IMR-90 (cell line): ENCODE measurements at regions not wholly inside any gene's neighbourhood (a gene's known extent, or its start where the extent isn't known, plus 50 kb on each side); places are given as distances from the start of the nearest gene placed in this dataset.

Experiments used
- ATAC-seq: fragments of 200-7000 bp; cut with Tn5 transposase; 2 replicates; pipeline ENCODE4 v1.9.1; 2020; ENCODE audit warnings: low read depth, mild to moderate bottlenecking, moderate library complexity
- BruUV-seq: library from RNA; stranded (reverse); fragments of 400-500 nt; replicated peaks from 2 replicates; lab custom pipeline; 2021; lab: Mats Ljungman, UMichigan
- CTCF ChIA-PET: fragments of 300-600 bp; formaldehyde crosslinking; extraction: SDS; loops from one replicate; lab custom pipeline; 2021; ENCODE audit warnings: antibody characterized with exemption; lab: Yijun Ruan, JAX
- POLR2A ChIA-PET: fragments of 300-600 bp; sonication (Branson Sonifier 250); formaldehyde crosslinking; loops from one replicate; lab custom pipeline; 2022; ENCODE audit warnings: antibody characterized with exemption; ENCODE audit not compliant: unreplicated experiment; lab: Charles Lee
- DNase-seq: peaks from one replicate; pipeline ENCODE4 v3.0.0; 2013
- H2AFZ ChIP-seq: replicated peaks from 2 replicates; pipeline ENCODE3; 2013; ENCODE audit warnings: low read length, mild to moderate bottlenecking; ENCODE audit not compliant: poor library complexity
- H2AK5ac ChIP-seq: 2 replicates; pipeline ENCODE4 v1.6.1; 2013; ENCODE audit warnings: low read depth, low read length, inconsistent platforms
- H2AK9ac ChIP-seq: replicated peaks from 2 replicates; pipeline ENCODE3; 2013; ENCODE audit warnings: mild to moderate bottlenecking, low read depth, low read length, moderate library complexity; ENCODE audit not compliant: poor library complexity
- H2BK120ac ChIP-seq: 2 replicates; pipeline ENCODE4 v1.6.1; 2013; ENCODE audit warnings: low read depth, low read length, inconsistent platforms
- H2BK15ac ChIP-seq: 3 replicates; pipeline ENCODE4 v1.6.1; 2013; ENCODE audit warnings: low read depth, low read length, inconsistent platforms
- H2BK20ac ChIP-seq: 2 replicates; pipeline ENCODE4 v1.6.1; 2013; ENCODE audit warnings: low read depth, mild to moderate bottlenecking, inconsistent platforms, low read length, moderate library complexity
- H2BK5ac ChIP-seq: 2 replicates; pipeline ENCODE4 v1.6.1; 2013; ENCODE audit warnings: mild to moderate bottlenecking, low read depth, low read length, inconsistent platforms; ENCODE audit not compliant: poor library complexity, severe bottlenecking
- H3K14ac ChIP-seq: replicated peaks from 2 replicates; pipeline ENCODE4 v1.6.1; 2013; ENCODE audit warnings: low read depth, low read length, inconsistent platforms
- H3K18ac ChIP-seq: 2 replicates; pipeline ENCODE4 v1.6.1; 2013; ENCODE audit warnings: low read depth, low read length, control low read depth
- H3K23ac ChIP-seq: 2 replicates; pipeline ENCODE4 v1.6.1; 2013; ENCODE audit warnings: low read depth, low read length, inconsistent platforms
- H3K27ac ChIP-seq: 2 replicates; pipeline ENCODE4 v1.5.1; 2013; ENCODE audit warnings: mild to moderate bottlenecking, control low read depth, low read length; ENCODE audit not compliant: insufficient read depth
- H3K27me3 ChIP-seq: 2 replicates; pipeline ENCODE4 v1.6.1; 2013; ENCODE audit warnings: low read length; ENCODE audit not compliant: control insufficient read depth, insufficient read depth
- H3K36me3 ChIP-seq: 2 replicates; pipeline ENCODE4 v1.6.1; 2013; ENCODE audit warnings: low read length, mixed read lengths; ENCODE audit not compliant: control insufficient read depth, insufficient read depth
- H3K4ac ChIP-seq: 2 replicates; pipeline ENCODE4 v1.6.1; 2013; ENCODE audit warnings: low read depth, low read length, inconsistent platforms
- H3K4me1 ChIP-seq: 2 replicates; pipeline ENCODE4 v1.6.1; 2013; ENCODE audit warnings: low read length, mixed read lengths; ENCODE audit not compliant: control insufficient read depth, insufficient read depth
- H3K4me2 ChIP-seq: 2 replicates; pipeline ENCODE4 v1.6.1; 2013; ENCODE audit warnings: low read depth, mild to moderate bottlenecking, control low read depth, low read length, moderate library complexity
- H3K4me3 ChIP-seq: 2 replicates; pipeline ENCODE4 v1.5.1; 2013; ENCODE audit warnings: low read depth, mild to moderate bottlenecking, control low read depth, low read length, moderate library complexity; ENCODE audit not compliant: insufficient read depth
- H3K56ac ChIP-seq: 2 replicates; pipeline ENCODE4 v1.6.1; 2013; ENCODE audit warnings: low read length, inconsistent platforms; ENCODE audit not compliant: insufficient read depth; ENCODE audit errors: extremely low read depth
- H3K79me1 ChIP-seq, 2 experiments: 2 replicates each; pipeline ENCODE4 v1.6.1; 2013; ENCODE audit warnings: low read length in 2 of 2, inconsistent platforms in 1 of 2, low read depth in 1 of 2
- H3K9ac ChIP-seq: 2 replicates; pipeline ENCODE4 v1.6.1; 2013; ENCODE audit warnings: low read depth, low read length, control low read depth
- H3K9me1 ChIP-seq: 2 replicates; pipeline ENCODE4 v1.6.1; 2013; ENCODE audit warnings: low read length, inconsistent platforms; ENCODE audit not compliant: insufficient read depth
- H3K9me3 ChIP-seq: 2 replicates; pipeline ENCODE4 v1.6.1; 2013; ENCODE audit warnings: low read length; ENCODE audit not compliant: control insufficient read depth, insufficient read depth
- H4K20me1 ChIP-seq: 2 replicates; pipeline ENCODE4 v1.6.1; 2013; ENCODE audit warnings: low read length, inconsistent platforms; ENCODE audit not compliant: insufficient read depth
- H4K5ac ChIP-seq: 2 replicates; pipeline ENCODE4 v1.6.1; 2013; ENCODE audit warnings: mild to moderate bottlenecking, low read depth, low read length, control low read depth
- H4K8ac ChIP-seq, 2 experiments: 2 replicates each; pipeline ENCODE4 v1.6.1; 2013; ENCODE audit warnings: low read depth in 2 of 2, low read length in 2 of 2, control low read depth in 1 of 2, inconsistent platforms in 1 of 2
- H4K91ac ChIP-seq: 2 replicates; pipeline ENCODE4 v1.6.1; 2013; ENCODE audit warnings: low read depth, low read length, inconsistent platforms; ENCODE audit not compliant: insufficient read depth
- BHLHE40 ChIP-seq: fragments of 150-350 bp; IDR thresholded peaks from 2 replicates; pipeline ENCODE4 v1.6.1; 2016; ENCODE audit warnings: mild to moderate bottlenecking, low read depth, low read length
- CEBPB ChIP-seq: IDR thresholded peaks from 2 replicates; pipeline ENCODE4 v1.6.1; 2012; ENCODE audit warnings: low read depth, low read length, improper control_type of control experiment
- FOS ChIP-seq: fragments of 150-350 bp; IDR thresholded peaks from 2 replicates; pipeline ENCODE4 v1.6.1; 2016; ENCODE audit warnings: low read depth, low read length
- MAFK ChIP-seq: IDR thresholded peaks from 2 replicates; pipeline ENCODE4 v1.6.1; 2012; ENCODE audit warnings: low read depth, low read length, improper control_type of control experiment
- MAZ ChIP-seq: IDR thresholded peaks from 2 replicates; pipeline ENCODE4 v1.6.1; 2012; ENCODE audit warnings: low read depth, mild to moderate bottlenecking, low read length, improper control_type of control experiment, moderate library complexity, borderline replicate concordance
- MXI1 ChIP-seq: IDR thresholded peaks from 2 replicates; pipeline ENCODE4 v1.6.1; 2012; ENCODE audit warnings: low read depth, mild to moderate bottlenecking, low read length, moderate library complexity, borderline replicate concordance
- NFE2L2 ChIP-seq: fragments of 150-350 bp; IDR thresholded peaks from 2 replicates; pipeline ENCODE4 v1.6.1; 2016; ENCODE audit warnings: low read depth, mild to moderate bottlenecking, low read length
- POLR2A ChIP-seq: IDR thresholded peaks from 2 replicates; pipeline ENCODE4 v1.6.1; 2012; ENCODE audit warnings: mild to moderate bottlenecking, low read depth, low read length
- RAD21 ChIP-seq: IDR thresholded peaks from 2 replicates; pipeline ENCODE4 v1.6.1; 2012; ENCODE audit warnings: low read length, improper control_type of control experiment
- RCOR1 ChIP-seq: IDR thresholded peaks from 2 replicates; pipeline ENCODE4 v1.6.1; 2012; ENCODE audit warnings: mild to moderate bottlenecking, low read length, improper control_type of control experiment; ENCODE audit not compliant: insufficient replicate concordance
- RFX5 ChIP-seq: IDR thresholded peaks from 2 replicates; pipeline ENCODE4 v1.8.0; 2012; ENCODE audit warnings: low read depth, mild to moderate bottlenecking, low read length, moderate library complexity
- SMC3 ChIP-seq: fragments of 150-350 bp; IDR thresholded peaks from 2 replicates; pipeline ENCODE4 v1.6.1; 2016; ENCODE audit warnings: low read depth, mild to moderate bottlenecking, antibody characterized with exemption, low read length, moderate library complexity
- WGBS, 2 experiments: methylation state at CpG; one replicate each; pipeline versions ENCODE4 v1.1.5 to v1.1.7; 2013; ENCODE audit warnings: missing lambda C conversion rate in 2 of 2; ENCODE audit not compliant: insufficient read length in 1 of 2; ENCODE audit errors: extremely low coverage in 2 of 2; 5-methylcytosine and 5-hydroxymethylcytosine counted together
- dilution Hi-C: fragments of 300-500 bp; cut with HindIII; formaldehyde crosslinking; loops from one replicate; pipeline ENCODE4 v1.14.3; 2018; ENCODE audit warnings: low sequenced_read_pairs; ENCODE audit not compliant: unreplicated experiment
- in situ Hi-C: fragments of 300-500 bp; cut with MboI; formaldehyde crosslinking; loops from 3 replicates; pipeline ENCODE4 v1.14.3; 2019; ENCODE audit warnings: low sequenced_read_pairs, inconsistent platforms, mixed read lengths
- intact Hi-C: fragments of 100-400 bp; cut with micrococcal nuclease; formaldehyde crosslinking; loops from 2 replicates; pipeline ENCODE4 v1.10.0; 2022
- TF ChIP-seq, protein P1 (sequence below): fragments of 150-350 bp; IDR thresholded peaks from 2 replicates; pipeline ENCODE4 v1.6.1; 2016; ENCODE audit warnings: low read depth, mild to moderate bottlenecking, low read length, moderate library complexity, borderline replicate concordance
- TF ChIP-seq, protein P2 (sequence below): conservative IDR thresholded peaks from 2 replicates; pipeline ENCODE4 v1.5.1; 2012; ENCODE audit warnings: mild to moderate bottlenecking, low read depth, low read length, improper control_type of control experiment

- no peaks in the 10 kb centered on the region for H3K4me1 ChIP-seq
- no peaks in the 10 kb centered on the region for H3K9me3 ChIP-seq
- H3K36me3 ChIP-seq = no peaks in the 10 kb centered on the region
- 60% methylated on average over 1 of the region's 4 CpGs; no CpG with 5 or more reads in 1 of the 2 experiments for WGBS, 2 experiments
- dilution Hi-C loops = no loop called here
- no peak for DNase-seq
- H2BK15ac ChIP-seq = no peak overlapping the region
- no peak overlapping the region for H3K18ac ChIP-seq
- TF ChIP-seq CEBPB = no peak
- TF ChIP-seq, protein P1, sequence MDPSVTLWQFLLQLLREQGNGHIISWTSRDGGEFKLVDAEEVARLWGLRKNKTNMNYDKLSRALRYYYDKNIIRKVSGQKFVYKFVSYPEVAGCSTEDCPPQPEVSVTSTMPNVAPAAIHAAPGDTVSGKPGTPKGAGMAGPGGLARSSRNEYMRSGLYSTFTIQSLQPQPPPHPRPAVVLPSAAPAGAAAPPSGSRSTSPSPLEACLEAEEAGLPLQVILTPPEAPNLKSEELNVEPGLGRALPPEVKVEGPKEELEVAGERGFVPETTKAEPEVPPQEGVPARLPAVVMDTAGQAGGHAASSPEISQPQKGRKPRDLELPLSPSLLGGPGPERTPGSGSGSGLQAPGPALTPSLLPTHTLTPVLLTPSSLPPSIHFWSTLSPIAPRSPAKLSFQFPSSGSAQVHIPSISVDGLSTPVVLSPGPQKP = no peak
- TF ChIP-seq BHLHE40 = no peak
- no peak for TF ChIP-seq RFX5
- TF ChIP-seq MXI1 = no peak
- no peak for TF ChIP-seq RCOR1
- TF ChIP-seq SMC3 = no peak
- TF ChIP-seq POLR2A = no peak
- no peak for TF ChIP-seq MAZ
- TF ChIP-seq RAD21 = no peak
- no peak for TF ChIP-seq MAFK
- no peak for TF ChIP-seq NFE2L2
- no peak for TF ChIP-seq FOS
- TF ChIP-seq, protein P2, sequence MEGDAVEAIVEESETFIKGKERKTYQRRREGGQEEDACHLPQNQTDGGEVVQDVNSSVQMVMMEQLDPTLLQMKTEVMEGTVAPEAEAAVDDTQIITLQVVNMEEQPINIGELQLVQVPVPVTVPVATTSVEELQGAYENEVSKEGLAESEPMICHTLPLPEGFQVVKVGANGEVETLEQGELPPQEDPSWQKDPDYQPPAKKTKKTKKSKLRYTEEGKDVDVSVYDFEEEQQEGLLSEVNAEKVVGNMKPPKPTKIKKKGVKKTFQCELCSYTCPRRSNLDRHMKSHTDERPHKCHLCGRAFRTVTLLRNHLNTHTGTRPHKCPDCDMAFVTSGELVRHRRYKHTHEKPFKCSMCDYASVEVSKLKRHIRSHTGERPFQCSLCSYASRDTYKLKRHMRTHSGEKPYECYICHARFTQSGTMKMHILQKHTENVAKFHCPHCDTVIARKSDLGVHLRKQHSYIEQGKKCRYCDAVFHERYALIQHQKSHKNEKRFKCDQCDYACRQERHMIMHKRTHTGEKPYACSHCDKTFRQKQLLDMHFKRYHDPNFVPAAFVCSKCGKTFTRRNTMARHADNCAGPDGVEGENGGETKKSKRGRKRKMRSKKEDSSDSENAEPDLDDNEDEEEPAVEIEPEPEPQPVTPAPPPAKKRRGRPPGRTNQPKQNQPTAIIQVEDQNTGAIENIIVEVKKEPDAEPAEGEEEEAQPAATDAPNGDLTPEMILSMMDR = no peak
- no peaks in the 10 kb centered on the region for H3K9me1 ChIP-seq
- intact Hi-C loops = no loop called here
- BruUV-seq = no TSS peak
- no peaks in the 10 kb centered on the region for H3K27me3 ChIP-seq
- no peak overlapping the region for H2BK120ac ChIP-seq
- no peak overlapping the region for H3K4me3 ChIP-seq
- H3K4ac ChIP-seq = no peak overlapping the region
- CTCF ChIA-PET = interaction anchor here (1.0 kb wide), 1 partner anchor 48 kb away, joined by 3 read pairs; no protein-coding TSS in a partner anchor
- no peak overlapping the region for H3K27ac ChIP-seq
- no peak overlapping the region for H4K8ac ChIP-seq
- no peak overlapping the region for H2AFZ ChIP-seq
- H3K56ac ChIP-seq = no peak overlapping the region
- H3K4me2 ChIP-seq = no peak overlapping the region
- H3K14ac ChIP-seq = no peak overlapping the region
- H2BK5ac ChIP-seq = no peak overlapping the region
- H4K5ac ChIP-seq = no peak overlapping the region
- no peak overlapping the region for H4K91ac ChIP-seq
- ATAC-seq = no peak
- no peaks in the 10 kb centered on the region for H4K20me1 ChIP-seq
- H2BK20ac ChIP-seq = no peak overlapping the region
- no peaks in the 10 kb centered on the region for H3K79me1 ChIP-seq
- POLR2A ChIA-PET = no interaction called here
- H3K23ac ChIP-seq = no peak overlapping the region
- in situ Hi-C loops = no loop called here
- H2AK5ac ChIP-seq = no peak overlapping the region
- no peak overlapping the region for H2AK9ac ChIP-seq
- no peak overlapping the region for H3K9ac ChIP-seq
These were observed 857.4 kb upstream of the HTR2C start for GRCh38 chrX:113726466-113726865.
